HepG2 (cell line): ENCODE measurements at regions not wholly inside any gene's neighbourhood (a gene's known extent, or its start where the extent isn't known, plus 50 kb on each side); places are given as distances from the start of the nearest gene placed in this dataset.

Experiments used
- ATAC-seq: fragments of 200-7000 bp; cut with Tn5 transposase; 3 replicates; pipeline ENCODE4 v1.9.1; 2020; ENCODE audit warnings: mild to moderate bottlenecking, moderate library complexity
- BruUV-seq: library from RNA; stranded (reverse); fragments of 400-500 nt; replicated peaks from 2 replicates; lab custom pipeline; 2021; lab: Mats Ljungman, UMichigan
- CTCF ChIA-PET: fragments of 300-600 bp; formaldehyde crosslinking; extraction: SDS; loops from one replicate; lab custom pipeline; 2021; ENCODE audit warnings: low total read pairs, inconsistent platforms, low intra/inter-chr PET ratio; lab: Yijun Ruan, JAX
- POLR2A ChIA-PET: fragments of 350-600 bp; sonication (Branson Sonifier 250); formaldehyde crosslinking; loops from one replicate; lab custom pipeline; 2020; ENCODE audit warnings: antibody characterized with exemption, inconsistent platforms; lab: Yijun Ruan, JAX
- DNase-seq: peaks from one replicate; pipeline ENCODE4 v3.0.0-alpha.2; 2015; ENCODE audit warnings: low spot score
- FAIRE-seq: peaks from 3 replicates; lab custom pipeline; 2011; peaks lifted over from hg19 to GRCh38; lab: Jason Lieb, UNC
- H2AFZ ChIP-seq: one replicate; pipeline ENCODE4 v1.6.1; 2011; ENCODE audit warnings: low read length, inconsistent platforms
- H3K27ac ChIP-seq: fragments of 300-600 bp; 3 replicates; pipeline ENCODE4 v1.8.0; 2011; ENCODE audit warnings: mixed run types, mild to moderate bottlenecking, mixed read lengths, low read length, inconsistent platforms; ENCODE audit not compliant: insufficient read depth; ENCODE audit errors: extremely low read length
- H3K27me3 ChIP-seq, 2 experiments: fragments of 200-600 bp in 1 of 2; 2 replicates in 1 of 2; 3 replicates in 1 of 2; pipeline versions ENCODE4 v1.6.0 to v1.8.0; 2011; ENCODE audit warnings: low read length in 2 of 2, mild to moderate bottlenecking in 2 of 2, moderate library complexity in 2 of 2, inconsistent platforms in 1 of 2; ENCODE audit not compliant: insufficient read depth in 2 of 2, control insufficient read depth in 1 of 2
- H3K36me3 ChIP-seq, 2 experiments: fragments of 200-600 bp in 1 of 2; replicated peaks in 1 of 2; 2 replicates in 1 of 2; 3 replicates in 1 of 2; pipeline versions ENCODE4 v1.5.1 to v1.8.0; 2011; ENCODE audit warnings: low read length in 2 of 2, inconsistent platforms in 1 of 2; ENCODE audit not compliant: insufficient read depth in 2 of 2, control insufficient read depth in 1 of 2
- H3K4me1 ChIP-seq: 2 replicates; pipeline ENCODE4 v1.5.1; 2012; ENCODE audit warnings: low read length, inconsistent platforms; ENCODE audit not compliant: insufficient read depth
- H3K4me2 ChIP-seq: 2 replicates; pipeline ENCODE4 v1.6.0; 2011; ENCODE audit warnings: low read depth, low read length, inconsistent platforms
- H3K4me3 ChIP-seq, 3 experiments: fragments of 200-600 bp in 1 of 3; sonication (generic), shearing (Covaris generic) in 1 of 3; replicated peaks in 1 of 3; 2 replicates each; pipeline ENCODE4 v1.5.1; 2011 to 2016; ENCODE audit warnings: low read length in 3 of 3, inconsistent platforms in 2 of 3, low read depth in 2 of 3, mild to moderate bottlenecking in 2 of 3, control low read depth in 1 of 3, mixed read lengths in 1 of 3; ENCODE audit not compliant: insufficient read depth in 1 of 3
- H3K79me2 ChIP-seq: one replicate; pipeline ENCODE4 v1.6.1; 2011; ENCODE audit warnings: low read length, inconsistent platforms; ENCODE audit not compliant: insufficient read depth
- H3K9ac ChIP-seq: 2 replicates; pipeline ENCODE4 v1.6.0; 2011; ENCODE audit warnings: mild to moderate bottlenecking, low read depth, low read length, inconsistent platforms; ENCODE audit not compliant: insufficient read depth
- H3K9me3 ChIP-seq: 2 replicates; pipeline ENCODE4 v1.5.1; 2012; ENCODE audit warnings: mild to moderate bottlenecking, low read length
- H4K20me1 ChIP-seq: 2 replicates; pipeline ENCODE4 v1.6.0; 2011; ENCODE audit warnings: inconsistent platforms, mild to moderate bottlenecking, low read length, moderate library complexity; ENCODE audit not compliant: insufficient read depth
- BCL6 ChIP-seq: IDR thresholded peaks from 2 replicates; pipeline ENCODE4 v1.6.1; 2016; ENCODE audit warnings: missing genetic modification reagents, missing compliant biosample characterization
- HMGA1 ChIP-seq: sonication (generic); formaldehyde crosslinking; conservative IDR thresholded peaks from 2 replicates; pipeline ENCODE4 v1.4.0; 2020; ENCODE audit warnings: missing genetic modification reagents
- HNRNPL ChIP-seq: fragments of 200-400 bp; formaldehyde crosslinking; IDR thresholded peaks from 2 replicates; pipeline ENCODE4 v1.6.1; 2017; ENCODE audit warnings: mild to moderate bottlenecking, low read depth, low read length
- KLF12 ChIP-seq: sonication (generic); formaldehyde crosslinking; IDR thresholded peaks from 2 replicates; pipeline ENCODE4 v1.4.0; 2020; ENCODE audit warnings: missing genetic modification reagents, borderline replicate concordance
- KLF13 ChIP-seq: sonication (generic); formaldehyde crosslinking; IDR thresholded peaks from 2 replicates; pipeline ENCODE4 v1.4.0; 2020; ENCODE audit warnings: mild to moderate bottlenecking, missing genetic modification reagents
- SIN3A ChIP-seq: IDR thresholded peaks from 2 replicates; pipeline ENCODE4 v1.6.1; 2011; ENCODE audit warnings: low read depth, mild to moderate bottlenecking, control low read depth, low read length, borderline replicate concordance
- SKI ChIP-seq: fragments of 450-650 bp; IDR thresholded peaks from one replicate; pipeline ENCODE4 v1.6.1; 2018; ENCODE audit warnings: mild to moderate bottlenecking; ENCODE audit not compliant: partially characterized antibody
- ZBTB21 ChIP-seq: sonication (generic); formaldehyde crosslinking; IDR thresholded peaks from 2 replicates; pipeline ENCODE4 v1.4.0; 2020; ENCODE audit warnings: missing genetic modification reagents
- ZNF234 ChIP-seq: sonication (generic); formaldehyde crosslinking; conservative IDR thresholded peaks from 2 replicates; pipeline ENCODE4 v1.5.1; 2020; ENCODE audit warnings: mild to moderate bottlenecking, missing genetic modification reagents
- ZNF557 ChIP-seq: sonication (generic); formaldehyde crosslinking; IDR thresholded peaks from 2 replicates; pipeline ENCODE4 v1.4.0; 2020; ENCODE audit warnings: missing genetic modification reagents
- WGBS: methylation state at CpG from one replicate; pipeline ENCODE4 v1.1.6; 2017; ENCODE audit warnings: low lambda C conversion rate; 5-methylcytosine and 5-hydroxymethylcytosine counted together
- in situ Hi-C: cut with HindIII; loops from 2 replicates; pipeline ENCODE4 v1.10.0; 2017; ENCODE audit warnings: low pct_unique_long_range_greater_than_20kb; ENCODE audit not compliant: extremely low pct_ligation_motif_present
- intact Hi-C: fragments of 100-400 bp; cut with micrococcal nuclease; formaldehyde crosslinking; loops from one replicate; pipeline ENCODE4 v1.10.0; 2022; ENCODE audit not compliant: unreplicated experiment
- TF ChIP-seq, protein P1 (sequence below): sonication (generic); formaldehyde crosslinking; IDR thresholded peaks from 2 replicates; pipeline ENCODE4 v1.4.0; 2020; ENCODE audit warnings: mild to moderate bottlenecking, missing genetic modification reagents
- TF ChIP-seq, protein P2 (sequence below): sonication (generic); formaldehyde crosslinking; IDR thresholded peaks from 2 replicates; pipeline ENCODE4 v1.8.0; 2022; ENCODE audit warnings: low read depth, missing genetic modification reagents
- TF ChIP-seq, protein P3 (sequence below): sonication (generic); formaldehyde crosslinking; IDR thresholded peaks from 2 replicates; pipeline ENCODE4 v1.4.0; 2020; ENCODE audit warnings: missing genetic modification reagents
- TF ChIP-seq, protein P4 (sequence below): IDR thresholded peaks from 2 replicates; pipeline ENCODE4 v1.6.1; 2016; ENCODE audit warnings: missing biosample characterization, missing genetic modification reagents, low read depth

DNA sequence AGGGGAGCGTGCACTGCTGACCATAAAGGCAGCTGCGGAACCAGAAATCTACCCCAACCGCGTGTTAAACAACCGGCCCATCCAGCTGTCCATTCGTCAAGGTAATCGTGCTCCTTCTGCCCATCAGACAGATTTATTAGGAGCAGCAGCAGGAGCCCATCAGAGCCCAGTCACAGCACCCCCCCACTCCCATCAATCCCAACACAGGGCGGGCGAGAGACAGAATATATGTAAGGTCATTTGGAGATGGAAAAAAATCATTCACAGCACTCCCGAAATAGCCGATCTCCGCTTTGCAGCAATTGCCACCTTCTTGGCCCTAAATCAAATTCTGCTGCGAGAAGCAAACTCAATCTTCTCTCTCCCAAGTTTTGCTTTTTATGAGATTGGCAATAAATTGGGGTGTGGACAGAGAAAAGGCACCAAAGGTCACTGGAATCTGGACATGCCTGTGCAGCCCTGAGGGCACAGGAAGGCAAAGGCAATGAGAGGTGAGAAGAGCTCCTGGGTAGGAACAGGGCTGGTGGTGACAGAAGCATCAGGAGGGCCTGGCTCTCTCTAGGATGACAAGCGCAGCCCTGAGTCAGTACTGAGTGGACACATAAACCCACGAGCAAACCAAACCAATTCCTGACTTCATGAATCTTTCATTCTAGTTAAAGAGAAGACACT is 145.0 kb upstream of the ZMIZ1 start:
- no peak overlapping the region for H3K4me3 ChIP-seq
- ChIA-PET CTCF (no interaction called here), POLR2A (no interaction called here)
- no TSS peak for BruUV-seq
- ATAC-seq (no peak), FAIRE-seq (no peak), DNase-seq (no peak)
- no peaks in the 10 kb centered on the region for H3K36me3 ChIP-seq
- no peaks in the 10 kb centered on the region for H3K79me2 ChIP-seq
- no peaks in the 10 kb centered on the region for H4K20me1 ChIP-seq
- 59% methylated on average over 15 of the region's 15 CpGs for WGBS
- no peaks in the 10 kb centered on the region for H3K9me3 ChIP-seq
- in situ Hi-C loops = no loop called here
- no peak overlapping the region for H3K27ac ChIP-seq
- no peaks in the 10 kb centered on the region for H3K4me1 ChIP-seq
- no peak overlapping the region for H3K9ac ChIP-seq
- H3K4me2 ChIP-seq = no peak overlapping the region
- H2AFZ ChIP-seq = no peak overlapping the region
- intact Hi-C loops = no loop called here
- TF ChIP-seq, protein P1, sequence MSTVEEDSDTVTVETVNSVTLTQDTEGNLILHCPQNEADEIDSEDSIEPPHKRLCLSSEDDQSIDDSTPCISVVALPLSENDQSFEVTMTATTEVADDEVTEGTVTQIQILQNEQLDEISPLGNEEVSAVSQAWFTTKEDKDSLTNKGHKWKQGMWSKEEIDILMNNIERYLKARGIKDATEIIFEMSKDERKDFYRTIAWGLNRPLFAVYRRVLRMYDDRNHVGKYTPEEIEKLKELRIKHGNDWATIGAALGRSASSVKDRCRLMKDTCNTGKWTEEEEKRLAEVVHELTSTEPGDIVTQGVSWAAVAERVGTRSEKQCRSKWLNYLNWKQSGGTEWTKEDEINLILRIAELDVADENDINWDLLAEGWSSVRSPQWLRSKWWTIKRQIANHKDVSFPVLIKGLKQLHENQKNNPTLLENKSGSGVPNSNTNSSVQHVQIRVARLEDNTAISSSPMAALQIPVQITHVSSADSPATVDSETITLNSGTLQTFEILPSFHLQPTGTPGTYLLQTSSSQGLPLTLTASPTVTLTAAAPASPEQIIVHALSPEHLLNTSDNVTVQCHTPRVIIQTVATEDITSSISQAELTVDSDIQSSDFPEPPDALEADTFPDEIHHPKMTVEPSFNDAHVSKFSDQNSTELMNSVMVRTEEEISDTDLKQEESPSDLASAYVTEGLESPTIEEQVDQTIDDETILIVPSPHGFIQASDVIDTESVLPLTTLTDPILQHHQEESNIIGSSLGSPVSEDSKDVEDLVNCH = no peak
- no peak for TF ChIP-seq ZNF557 (CRISPR knock-in tag)
- TF ChIP-seq SIN3A = no peak
- TF ChIP-seq ZNF234 = no peak
- TF ChIP-seq KLF13 (CRISPR knock-in tag) = no peak
- TF ChIP-seq, protein P2, sequence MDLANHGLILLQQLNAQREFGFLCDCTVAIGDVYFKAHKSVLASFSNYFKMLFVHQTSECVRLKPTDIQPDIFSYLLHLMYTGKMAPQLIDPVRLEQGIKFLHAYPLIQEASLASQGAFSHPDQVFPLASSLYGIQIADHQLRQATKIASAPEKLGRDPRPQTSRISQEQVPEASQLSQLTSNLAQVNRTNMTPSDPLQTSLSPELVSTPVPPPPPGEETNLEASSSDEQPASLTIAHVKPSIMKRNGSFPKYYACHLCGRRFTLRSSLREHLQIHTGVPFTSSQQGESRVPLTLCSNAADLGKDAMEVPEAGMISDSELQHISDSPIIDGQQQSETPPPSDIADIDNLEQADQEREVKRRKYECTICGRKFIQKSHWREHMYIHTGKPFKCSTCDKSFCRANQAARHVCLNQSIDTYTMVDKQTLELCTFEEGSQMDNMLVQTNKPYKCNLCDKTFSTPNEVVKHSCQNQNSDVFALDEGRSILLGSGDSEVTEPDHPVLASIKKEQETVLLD (CRISPR knock-in tag) = no peak
- TF ChIP-seq, protein P3, sequence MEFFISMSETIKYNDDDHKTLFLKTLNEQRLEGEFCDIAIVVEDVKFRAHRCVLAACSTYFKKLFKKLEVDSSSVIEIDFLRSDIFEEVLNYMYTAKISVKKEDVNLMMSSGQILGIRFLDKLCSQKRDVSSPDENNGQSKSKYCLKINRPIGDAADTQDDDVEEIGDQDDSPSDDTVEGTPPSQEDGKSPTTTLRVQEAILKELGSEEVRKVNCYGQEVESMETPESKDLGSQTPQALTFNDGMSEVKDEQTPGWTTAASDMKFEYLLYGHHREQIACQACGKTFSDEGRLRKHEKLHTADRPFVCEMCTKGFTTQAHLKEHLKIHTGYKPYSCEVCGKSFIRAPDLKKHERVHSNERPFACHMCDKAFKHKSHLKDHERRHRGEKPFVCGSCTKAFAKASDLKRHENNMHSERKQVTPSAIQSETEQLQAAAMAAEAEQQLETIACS (CRISPR knock-in tag) = no peak
- TF ChIP-seq KLF12 (CRISPR knock-in tag) = no peak
- TF ChIP-seq, protein P4, sequence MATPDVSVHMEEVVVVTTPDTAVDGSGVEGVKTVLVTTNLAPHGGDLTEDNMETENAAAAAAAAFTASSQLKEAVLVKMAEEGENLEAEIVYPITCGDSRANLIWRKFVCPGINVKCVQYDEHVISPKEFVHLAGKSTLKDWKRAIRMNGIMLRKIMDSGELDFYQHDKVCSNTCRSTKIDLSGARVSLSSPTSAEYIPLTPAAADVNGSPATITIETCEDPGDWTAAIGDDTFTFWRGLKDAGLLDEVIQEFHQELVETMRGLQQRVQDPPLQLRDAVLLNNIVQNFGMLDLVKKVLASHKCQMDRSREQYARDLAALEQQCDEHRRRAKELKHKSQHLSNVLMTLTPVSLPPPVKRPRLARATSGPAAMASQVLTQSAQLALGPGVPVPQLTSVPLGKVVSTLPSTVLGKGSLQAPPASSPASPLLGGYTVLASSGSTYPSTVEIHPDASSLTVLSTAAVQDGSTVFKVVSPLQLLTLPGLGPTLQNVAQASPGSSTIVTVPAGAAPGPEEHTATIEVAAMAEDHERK (CRISPR knock-in tag) = no peak
- TF ChIP-seq SKI = no peak
- TF ChIP-seq BCL6 (CRISPR knock-in tag) = no peak
- TF ChIP-seq HMGA1 = no peak
- no peak for TF ChIP-seq HNRNPL
- no peak for TF ChIP-seq ZBTB21
- H3K27me3 ChIP-seq = peaks cover 4 to 55% of the 10 kb centered on the region in 2 experiments; a peak in 4 of 5 replicates
